GM19467 (cell line): ENCODE measurements at regions not wholly inside any gene's neighbourhood (a gene's known extent, or its start where the extent isn't known, plus 50 kb on each side); places are given as distances from the start of the nearest gene placed in this dataset.

Experiments
- ATAC-seq: cut with Tn5 transposase; IDR thresholded peaks from one replicate; pipeline ENCODE4 v1.9.1; 2021; ENCODE audit warnings: mild to moderate bottlenecking, moderate library complexity; ENCODE audit not compliant: unreplicated experiment

GRCh38 chr5:142508591-142508990 lies 177.3 kb downstream of the FGF1 start:
- ATAC-seq, result no peak

- peak; percentile 72 for ATAC-seq
Observed at GRCh38 chr5:142507531-142508372, 178.1 kb downstream of the FGF1 start.

- no peak for ATAC-seq
Observed at GRCh38 chr5:142506756-142507155, 179.1 kb downstream of the FGF1 start.

- ATAC-seq, result no peak
Observed at GRCh38 chr5:142506046-142506445, 179.8 kb downstream of the FGF1 start.

- ATAC-seq, result no peak
Observed at GRCh38 chr5:142501890-142502289, 177.1 kb upstream of the SPRY4 start.

- ATAC-seq, result no peak
Observed at GRCh38 chr5:142500227-142500905, 175.5 kb upstream of the SPRY4 start.

GRCh38 chr5:142499591-142500226 lies 174.9 kb upstream of the SPRY4 start:
- ATAC-seq, result no peak

- no peak for ATAC-seq
Observed at GRCh38 chr5:142498298-142498697, 173.5 kb upstream of the SPRY4 start.

GRCh38 chr5:142495531-142495930 lies 170.7 kb upstream of the SPRY4 start:
- no peak for ATAC-seq

GRCh38 chr5:142493875-142494518 lies 169.2 kb upstream of the SPRY4 start:
- ATAC-seq, result no peak

GRCh38 chr5:142492781-142493281 lies 168.0 kb upstream of the SPRY4 start:
- ATAC-seq, result no peak

GRCh38 chr5:142491679-142492078 lies 166.9 kb upstream of the SPRY4 start:
- no peak for ATAC-seq

GRCh38 chr5:142491270-142491669 lies 166.4 kb upstream of the SPRY4 start:
- ATAC-seq, result no peak

- ATAC-seq, result no peak
Observed at GRCh38 chr5:142486581-142486980, 161.8 kb upstream of the SPRY4 start.

- no peak for ATAC-seq
Observed at GRCh38 chr5:142486020-142486419, 161.2 kb upstream of the SPRY4 start.

GRCh38 chr5:142484821-142485387 lies 160.1 kb upstream of the SPRY4 start:
- ATAC-seq, result no peak

- ATAC-seq, result no peak
Observed at GRCh38 chr5:142482207-142482606, 157.4 kb upstream of the SPRY4 start.

GRCh38 chr5:142481410-142481809 lies 156.6 kb upstream of the SPRY4 start:
- no peak for ATAC-seq

- ATAC-seq, result no peak
Observed at GRCh38 chr5:142479854-142480519, 155.2 kb upstream of the SPRY4 start.

GRCh38 chr5:142479150-142479549 lies 154.3 kb upstream of the SPRY4 start:
- no peak for ATAC-seq
